ENCODE measurements at regions not wholly inside any gene's neighbourhood (a gene's known extent, or its start where the extent isn't known, plus 50 kb on each side); places are given as distances from the start of the nearest gene placed in this dataset.

DNA sequence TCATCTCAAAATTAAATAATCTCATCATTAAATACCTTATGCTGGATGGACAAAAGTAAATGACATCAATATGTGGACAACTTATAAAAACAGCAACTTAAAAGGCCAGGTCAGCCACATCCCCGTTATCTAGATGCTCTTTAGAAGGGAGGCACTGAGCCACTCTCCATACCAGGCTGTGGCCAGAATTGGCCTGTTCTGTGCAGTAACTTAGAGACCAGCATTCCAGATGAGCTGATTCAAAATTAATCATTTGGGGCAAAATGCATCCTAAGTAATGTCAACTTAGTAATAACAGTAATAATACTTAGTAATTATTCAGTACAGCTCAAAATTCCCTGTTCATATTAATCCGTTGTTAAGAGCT, 373.6 kb downstream of the FBXW7 start:
- DNase-seq (ENCODE audit: low read depth), result no peak
- no peak overlapping the region for H3K4me3 ChIP-seq (ENCODE audit: low read depth, low read length)
- POLR2A ChIA-PET, result no interaction called here
- no peaks in the 10 kb centered on the region for H3K36me3 ChIP-seq (ENCODE audit: control insufficient read depth, insufficient read depth, low read length)
- TF ChIP-seq, protein P1, sequence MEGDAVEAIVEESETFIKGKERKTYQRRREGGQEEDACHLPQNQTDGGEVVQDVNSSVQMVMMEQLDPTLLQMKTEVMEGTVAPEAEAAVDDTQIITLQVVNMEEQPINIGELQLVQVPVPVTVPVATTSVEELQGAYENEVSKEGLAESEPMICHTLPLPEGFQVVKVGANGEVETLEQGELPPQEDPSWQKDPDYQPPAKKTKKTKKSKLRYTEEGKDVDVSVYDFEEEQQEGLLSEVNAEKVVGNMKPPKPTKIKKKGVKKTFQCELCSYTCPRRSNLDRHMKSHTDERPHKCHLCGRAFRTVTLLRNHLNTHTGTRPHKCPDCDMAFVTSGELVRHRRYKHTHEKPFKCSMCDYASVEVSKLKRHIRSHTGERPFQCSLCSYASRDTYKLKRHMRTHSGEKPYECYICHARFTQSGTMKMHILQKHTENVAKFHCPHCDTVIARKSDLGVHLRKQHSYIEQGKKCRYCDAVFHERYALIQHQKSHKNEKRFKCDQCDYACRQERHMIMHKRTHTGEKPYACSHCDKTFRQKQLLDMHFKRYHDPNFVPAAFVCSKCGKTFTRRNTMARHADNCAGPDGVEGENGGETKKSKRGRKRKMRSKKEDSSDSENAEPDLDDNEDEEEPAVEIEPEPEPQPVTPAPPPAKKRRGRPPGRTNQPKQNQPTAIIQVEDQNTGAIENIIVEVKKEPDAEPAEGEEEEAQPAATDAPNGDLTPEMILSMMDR (IDR thresholded peaks at IDR 0.05; ENCODE audit: insufficient read depth, low read depth, low read length), result no peak
- peaks cover 11% of the 10 kb centered on the region for H3K27me3 ChIP-seq (ENCODE audit: control insufficient read depth, insufficient read depth, low read length)
- CTCF ChIA-PET, result no interaction called here

DNA sequence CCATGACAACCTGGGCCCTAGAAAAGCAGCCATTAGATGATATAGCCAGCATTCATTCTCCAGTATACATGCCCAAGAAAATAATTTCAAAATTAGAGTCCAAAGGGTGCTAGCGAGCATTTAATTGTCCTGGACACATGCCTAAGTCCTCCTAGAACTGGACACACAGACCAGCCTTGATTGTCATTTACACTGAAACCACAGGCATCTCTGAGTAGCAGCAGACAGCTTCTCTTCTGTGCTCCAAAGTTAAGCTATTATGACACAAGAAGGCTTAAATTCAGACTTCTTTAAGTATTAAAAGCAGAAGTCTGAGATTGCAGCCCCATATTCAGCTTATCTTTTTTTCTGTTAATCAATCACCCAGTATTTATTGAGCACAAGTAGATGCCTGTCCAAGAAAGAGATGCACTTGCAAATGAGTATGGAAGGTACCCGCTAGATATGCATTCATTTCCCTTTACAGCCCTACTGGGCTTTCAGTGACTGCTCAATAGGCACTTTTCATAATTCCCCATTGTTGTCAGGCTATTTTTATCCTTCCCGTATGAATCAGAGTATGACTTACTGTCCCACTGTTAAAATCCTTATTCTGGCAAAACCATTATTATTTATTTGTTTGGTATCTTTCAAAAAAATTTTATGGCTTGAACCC, 374.1 kb downstream of the FBXW7 start:
- TF ChIP-seq, protein P1 (IDR thresholded peaks at IDR 0.05; ENCODE audit: insufficient read depth, low read depth, low read length), result no peak
- POLR2A ChIA-PET, result no interaction called here
- CTCF ChIA-PET, result no interaction called here

DNA sequence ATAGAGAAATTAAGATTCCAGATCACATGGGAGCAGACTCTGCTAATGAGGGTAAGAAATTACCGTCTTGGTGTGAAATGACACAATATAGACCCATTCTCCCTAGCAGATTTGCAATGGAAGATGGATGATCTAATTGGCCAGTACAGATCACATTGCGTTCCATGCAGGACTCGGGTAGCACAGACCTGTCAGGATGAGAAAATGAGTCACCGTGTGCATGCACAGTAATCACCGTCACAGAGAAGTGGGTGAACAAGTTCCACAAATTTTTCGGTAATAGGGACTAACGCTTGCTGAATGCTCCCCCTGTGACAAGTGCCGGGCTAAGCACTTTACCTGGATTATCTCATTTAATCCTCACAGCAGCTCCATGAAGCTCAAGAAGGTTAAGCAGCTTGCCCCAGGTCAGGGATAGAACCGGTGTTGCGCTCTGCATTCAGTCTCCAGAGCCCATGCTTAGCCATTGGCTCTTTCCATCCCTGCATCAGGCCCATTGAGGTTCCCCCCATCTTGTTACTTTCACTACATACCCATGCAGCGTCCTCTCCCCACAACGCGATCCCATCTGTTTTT, 375.6 kb downstream of the FBXW7 start:
- no peak for DNase-seq (ENCODE audit: low read depth)
- peaks cover 11% of the 10 kb centered on the region for H3K27me3 ChIP-seq (ENCODE audit: control insufficient read depth, insufficient read depth, low read length)
- CTCF ChIA-PET, result no interaction called here
- no peak overlapping the region for H3K4me3 ChIP-seq (ENCODE audit: low read depth, low read length)
- POLR2A ChIA-PET, result no interaction called here
- no peaks in the 10 kb centered on the region for H3K36me3 ChIP-seq (ENCODE audit: control insufficient read depth, insufficient read depth, low read length)
- TF ChIP-seq, protein P1 (IDR thresholded peaks at IDR 0.05; ENCODE audit: insufficient read depth, low read depth, low read length), result no peak

More for the DNA sequence above, 374.1 kb downstream of the FBXW7 start:
- Histone ChIP-seq H3K27me3 (ENCODE audit: control insufficient read depth, insufficient read depth, low read length) (peaks cover 11% of the 10 kb centered on the region), H3K4me3 (ENCODE audit: low read depth, low read length) (no peak overlapping the region), H3K36me3 (ENCODE audit: control insufficient read depth, insufficient read depth, low read length) (no peaks in the 10 kb centered on the region)
- DNase-seq (ENCODE audit: low read depth), result no peak

DNA sequence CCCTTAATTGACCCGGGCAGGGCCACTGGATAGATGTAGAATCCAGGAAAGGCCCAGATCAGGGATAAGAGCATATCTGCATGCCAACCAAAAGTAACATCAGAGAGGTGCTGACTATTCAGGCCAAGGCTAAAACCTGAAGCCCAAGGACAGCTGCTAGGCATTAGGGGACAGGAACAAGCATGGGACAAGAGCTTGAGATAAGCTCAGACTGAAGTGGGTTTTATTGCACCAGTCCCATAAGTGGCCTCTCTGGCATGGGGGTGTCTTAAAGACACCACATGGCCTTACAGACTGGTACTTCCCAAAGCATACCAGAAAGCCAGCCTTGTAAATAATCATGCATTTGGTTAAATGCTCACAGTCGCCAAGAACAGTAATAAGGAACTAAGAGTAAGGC, 376.1 kb downstream of the FBXW7 start:
- ChIA-PET POLR2A (no interaction called here), CTCF (no interaction called here)
- no peak for DNase-seq (ENCODE audit: low read depth)

DNA sequence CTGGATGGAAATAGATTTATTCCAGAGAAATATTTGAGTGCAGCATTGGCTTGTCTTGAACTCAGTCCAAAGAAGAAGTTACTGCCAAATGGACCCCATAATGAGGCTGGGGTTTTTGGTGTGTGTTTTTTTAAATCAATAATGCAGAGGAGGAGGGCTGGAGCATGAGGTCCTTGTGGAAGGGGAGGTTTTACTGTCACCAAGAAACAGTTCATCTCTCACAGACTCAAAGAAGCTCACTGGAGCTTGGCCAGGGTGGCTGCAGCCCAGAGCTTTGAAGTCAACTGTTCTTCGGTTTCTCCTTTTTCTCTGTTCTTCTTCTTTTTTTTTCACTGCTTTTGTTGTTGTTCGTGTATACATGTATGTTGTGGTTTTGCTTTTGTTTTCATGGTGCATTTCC, 377.7 kb downstream of the FBXW7 start:
- H3K4me3 ChIP-seq (ENCODE audit: low read depth, low read length), result no peak overlapping the region
- TF ChIP-seq, protein P1 (IDR thresholded peaks at IDR 0.05; ENCODE audit: insufficient read depth, low read depth, low read length), result no peak
- no peaks in the 10 kb centered on the region for H3K36me3 ChIP-seq (ENCODE audit: control insufficient read depth, insufficient read depth, low read length)
- POLR2A ChIA-PET, result no interaction called here
- DNase-seq (ENCODE audit: low read depth), result no peak
- CTCF ChIA-PET, result interaction anchor here (1.2 kb wide), 1 partner anchor 13 kb away, joined by 4 read pairs; no protein-coding TSS in a partner anchor
- H3K27me3 ChIP-seq (ENCODE audit: control insufficient read depth, insufficient read depth, low read length), result peaks cover 10% of the 10 kb centered on the region

More for the DNA sequence above, 376.1 kb downstream of the FBXW7 start:
- Histone ChIP-seq H3K36me3 (ENCODE audit: control insufficient read depth, insufficient read depth, low read length) (no peaks in the 10 kb centered on the region), H3K4me3 (ENCODE audit: low read depth, low read length) (no peak overlapping the region), H3K27me3 (ENCODE audit: control insufficient read depth, insufficient read depth, low read length) (peaks cover 11% of the 10 kb centered on the region)
- TF ChIP-seq, protein P1 (IDR thresholded peaks at IDR 0.05; ENCODE audit: insufficient read depth, low read depth, low read length), result no peak

Measured in BJ (cell line).